H1 (cell line): ENCODE measurements at regions not wholly inside any gene's neighbourhood (a gene's known extent, or its start where the extent isn't known, plus 50 kb on each side); places are given as distances from the start of the nearest gene placed in this dataset.

ENCODE experiments used
- CTCF ChIA-PET: fragments of 300-600 bp; sonication (Branson Sonifier 250); formaldehyde crosslinking; loops from one replicate; lab custom pipeline; 2021; ENCODE audit not compliant: partially characterized antibody; lab: Charles Lee
- POLR2A ChIA-PET: fragments of 300-600 bp; sonication (Branson Sonifier 250); formaldehyde crosslinking; loops from one replicate; lab custom pipeline; 2021; ENCODE audit warnings: inconsistent platforms; ENCODE audit not compliant: partially characterized antibody; lab: Charles Lee
- DNase-seq, 2 experiments: peaks; one replicate each; pipeline versions ENCODE4 v3.0.0 to v3.0.0-alpha.2; 2010 to 2022; ENCODE audit warnings: low spot score in 2 of 2, low read depth in 1 of 2, mixed read lengths in 1 of 2
- FAIRE-seq: peaks from 2 replicates; lab custom pipeline; 2011; peaks lifted over from hg19 to GRCh38; lab: Jason Lieb, UNC
- H2AFZ ChIP-seq: 2 replicates; pipeline ENCODE4 v1.8.1; 2012; ENCODE audit warnings: low read length, inconsistent platforms
- H2AK5ac ChIP-seq: 2 replicates; pipeline ENCODE4 v1.6.1; 2013; ENCODE audit warnings: low read depth, low read length
- H2BK120ac ChIP-seq: replicated peaks from 2 replicates; pipeline ENCODE3; 2013; ENCODE audit warnings: low read depth, low read length, inconsistent platforms
- H2BK12ac ChIP-seq: 2 replicates; pipeline ENCODE4 v1.6.1; 2013; ENCODE audit warnings: low read depth, low read length
- H2BK15ac ChIP-seq: 2 replicates; pipeline ENCODE4 v1.6.1; 2013; ENCODE audit warnings: low read length
- H2BK20ac ChIP-seq: 2 replicates; pipeline ENCODE4 v1.6.1; 2013; ENCODE audit warnings: low read length
- H2BK5ac ChIP-seq: 2 replicates; pipeline ENCODE4 v1.6.1; 2013; ENCODE audit warnings: low read depth, low read length
- H3K14ac ChIP-seq: 2 replicates; pipeline ENCODE4 v1.6.1; 2013; ENCODE audit warnings: inconsistent platforms; ENCODE audit not compliant: insufficient read length
- H3K18ac ChIP-seq: 2 replicates; pipeline ENCODE4 v1.6.1; 2013; ENCODE audit warnings: low read length; ENCODE audit errors: extremely low read depth
- H3K23ac ChIP-seq: 2 replicates; pipeline ENCODE4 v1.6.1; 2013; ENCODE audit warnings: inconsistent platforms; ENCODE audit not compliant: insufficient read length
- H3K23me2 ChIP-seq: 2 replicates; pipeline ENCODE4 v1.6.1; 2013; ENCODE audit warnings: low read depth, low read length
- H3K27ac ChIP-seq: 2 replicates; pipeline ENCODE4 v1.6.1; 2011; ENCODE audit warnings: low read depth, low read length, inconsistent platforms
- H3K27me3 ChIP-seq, 4 experiments: replicated peaks in 1 of 4; 1 replicate in 1 of 4; 2 replicates in 3 of 4; pipeline versions ENCODE4 v1.6.1 to v1.8.1; 2011 to 2013; ENCODE audit warnings: low read length in 3 of 4, mild to moderate bottlenecking in 3 of 4, inconsistent platforms in 2 of 4, mixed read lengths in 2 of 4, moderate library complexity in 1 of 4; ENCODE audit not compliant: control insufficient read depth in 3 of 4, insufficient read depth in 3 of 4; ENCODE audit errors: extremely low read depth in 1 of 4
- H3K36me3 ChIP-seq, 4 experiments: 2 replicates each; pipeline versions ENCODE4 v1.6.1 to v1.8.1; 2011 to 2013; ENCODE audit warnings: mild to moderate bottlenecking in 4 of 4, low read length in 3 of 4, moderate library complexity in 2 of 4, control low read depth in 1 of 4, inconsistent platforms in 1 of 4; ENCODE audit not compliant: insufficient read depth in 4 of 4, control insufficient read depth in 2 of 4
- H3K4ac ChIP-seq: replicated peaks from 2 replicates; pipeline ENCODE3; 2013; ENCODE audit warnings: low read length, low read depth, mixed read lengths, inconsistent platforms; ENCODE audit not compliant: insufficient read length
- H3K4me1 ChIP-seq, 4 experiments: replicated peaks in 1 of 4; 1 replicate in 1 of 4; 2 replicates in 3 of 4; pipeline versions ENCODE4 v1.6.1 to v1.8.1; 2011 to 2013; ENCODE audit warnings: low read length in 3 of 4, inconsistent platforms in 2 of 4, mixed read lengths in 1 of 4; ENCODE audit not compliant: insufficient read depth in 4 of 4, control insufficient read depth in 3 of 4
- H3K4me2 ChIP-seq, 2 experiments: 2 replicates each; pipeline versions ENCODE4 v1.6.1 to v1.8.1; 2011 to 2013; ENCODE audit warnings: low read depth in 2 of 2, low read length in 2 of 2, control low read depth in 1 of 2, inconsistent platforms in 1 of 2, mild to moderate bottlenecking in 1 of 2; ENCODE audit not compliant: insufficient read depth in 1 of 2
- H3K4me3 ChIP-seq, 4 experiments: fragments of 200-600, 300-600 bp in 1 of 4; sonication (generic), shearing (Covaris generic), sonication (Bioruptor Twin) in 1 of 4; 2 replicates each; pipeline versions ENCODE4 v1.5.1 to v1.8.1; 2011 to 2016; ENCODE audit warnings: low read length in 4 of 4, low read depth in 3 of 4, control low read depth in 2 of 4, inconsistent platforms in 2 of 4, mild to moderate bottlenecking in 2 of 4, mixed read lengths in 1 of 4, moderate library complexity in 1 of 4; ENCODE audit not compliant: insufficient read depth in 2 of 4; ENCODE audit errors: extremely low read depth in 1 of 4
- H3K56ac ChIP-seq: replicated peaks from 2 replicates; pipeline ENCODE3; 2013; ENCODE audit warnings: low read depth, mild to moderate bottlenecking, mixed read lengths, low read length, inconsistent platforms; ENCODE audit not compliant: insufficient read length
- H3K79me1 ChIP-seq: 2 replicates; pipeline ENCODE4 v1.6.1; 2013; ENCODE audit warnings: low read depth, low read length, control low read depth
- H3K79me2 ChIP-seq, 2 experiments: 2 replicates each; pipeline versions ENCODE4 v1.6.1 to v1.8.1; 2012 to 2013; ENCODE audit warnings: low read length in 2 of 2, mild to moderate bottlenecking in 2 of 2, inconsistent platforms in 1 of 2; ENCODE audit not compliant: insufficient read depth in 2 of 2, control insufficient read depth in 1 of 2
- H3K9ac ChIP-seq, 4 experiments: replicated peaks in 1 of 4; 1 replicate in 1 of 4; 2 replicates in 3 of 4; pipeline versions ENCODE4 v1.6.1 to v1.8.1; 2011 to 2013; ENCODE audit warnings: low read depth in 3 of 4, low read length in 3 of 4, control low read depth in 2 of 4, mild to moderate bottlenecking in 2 of 4, moderate library complexity in 2 of 4, inconsistent platforms in 1 of 4; ENCODE audit errors: extremely low read depth in 1 of 4
- H3K9me3 ChIP-seq, 2 experiments: 2 replicates each; pipeline versions ENCODE4 v1.6.1 to v1.8.1; 2012 to 2013; ENCODE audit warnings: mild to moderate bottlenecking in 2 of 2, moderate library complexity in 2 of 2, control low read depth in 1 of 2, inconsistent platforms in 1 of 2, low read depth in 1 of 2, low read length in 1 of 2, mixed read lengths in 1 of 2; ENCODE audit not compliant: insufficient read depth in 2 of 2
- H4K20me1 ChIP-seq, 2 experiments: replicated peaks in 1 of 2; 2 replicates each; pipeline versions ENCODE3 to v1.8.1; 2011 to 2013; ENCODE audit warnings: inconsistent platforms in 2 of 2, low read length in 2 of 2, mild to moderate bottlenecking in 1 of 2; ENCODE audit not compliant: insufficient read depth in 2 of 2, control insufficient read depth in 1 of 2
- H4K5ac ChIP-seq: 2 replicates; pipeline ENCODE4 v1.6.1; 2013; ENCODE audit warnings: low read length, low read depth, mixed read lengths, inconsistent platforms; ENCODE audit not compliant: insufficient read length
- H4K8ac ChIP-seq: 2 replicates; pipeline ENCODE4 v1.8.0; 2013; ENCODE audit warnings: mild to moderate bottlenecking, moderate library complexity, low read length, inconsistent platforms; ENCODE audit not compliant: insufficient read depth; ENCODE audit errors: extremely low read depth
- H4K91ac ChIP-seq: replicated peaks from 2 replicates; pipeline ENCODE3; 2013; ENCODE audit warnings: low read length, mixed read lengths, inconsistent platforms; ENCODE audit not compliant: insufficient read length
- EGR1 ChIP-seq: IDR thresholded peaks from 2 replicates; pipeline ENCODE4 v1.6.1; 2011; ENCODE audit warnings: low read depth, low read length, borderline replicate concordance
- RBBP5 ChIP-seq: IDR thresholded peaks from 2 replicates; pipeline ENCODE4 v1.7.1; 2012; ENCODE audit warnings: low read depth, mild to moderate bottlenecking, inconsistent platforms, low read length, moderate library complexity, borderline replicate concordance
- WGBS, 2 experiments: shearing (Covaris generic) in 1 of 2; methylation state at CpG; one replicate each; pipeline versions ENCODE4 v1.1.6 to v1.1.7; 2013 to 2015; ENCODE audit warnings: low lambda C conversion rate in 2 of 2, mixed read lengths in 2 of 2, inconsistent platforms in 1 of 2, low coverage in 1 of 2, missing lambda C conversion rate in 1 of 2; ENCODE audit not compliant: insufficient replicate concordance in 2 of 2, insufficient coverage in 1 of 2, insufficient read length in 1 of 2; ENCODE audit errors: extremely low coverage in 1 of 2, missing lambda C conversion rate in 1 of 2; 5-methylcytosine and 5-hydroxymethylcytosine counted together

DNA sequence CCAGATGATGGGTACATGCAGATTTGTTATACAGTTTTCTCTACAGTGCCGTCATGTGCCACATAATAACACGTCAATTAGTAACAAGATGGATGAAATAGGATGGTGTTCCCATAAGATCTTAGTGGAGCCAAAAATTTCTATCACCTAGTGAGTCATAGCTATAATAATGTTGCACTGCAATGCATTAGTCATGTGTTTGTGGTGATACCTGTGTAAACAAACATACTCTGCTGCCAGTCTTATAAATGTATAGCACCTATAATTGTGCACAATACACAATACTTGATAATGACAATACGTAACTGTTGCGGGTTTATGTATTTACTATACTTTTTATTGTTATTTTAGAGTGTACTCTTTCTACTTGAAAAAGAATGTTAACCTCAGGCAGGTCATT, 865.4 kb downstream of the MAT2B start:
- Histone ChIP-seq H3K4ac (no peak overlapping the region), H3K23ac (no peak overlapping the region), H4K20me1 (no peaks in the 10 kb centered on the region), H2AK5ac (no peak overlapping the region), H3K27ac (no peak overlapping the region), H3K14ac (no peak overlapping the region), H4K91ac (no peak overlapping the region), H2BK120ac (no peak overlapping the region), H4K5ac (no peak overlapping the region), H3K4me1 (no peaks in the 10 kb centered on the region), H4K8ac (no peak overlapping the region), H3K79me1 (no peaks in the 10 kb centered on the region), H3K18ac (no peak overlapping the region), H3K79me2 (no peaks in the 10 kb centered on the region), H3K4me3 (no peak overlapping the region), H3K4me2 (no peak overlapping the region), H2BK5ac (no peak overlapping the region), H3K9me3 (no peaks in the 10 kb centered on the region), H3K9ac (no peak overlapping the region)
- FAIRE-seq: no peak
- WGBS, 2 experiments: 96% methylated on average over 4 of the region's 4 CpGs; no CpG with 5 or more reads in 1 of the 2 experiments
- CTCF ChIA-PET: no interaction called here
- POLR2A ChIA-PET: no interaction called here
- TF ChIP-seq RBBP5 (no peak), EGR1 (no peak)
- TF ChIP-seq, all 59 proteins: peak for 0
- H2BK20ac ChIP-seq: no peak overlapping the region
- H3K56ac ChIP-seq: no peak overlapping the region
- no peak for DNase-seq
- no peaks in the 10 kb centered on the region for H3K36me3 ChIP-seq
- no peak overlapping the region for H2BK12ac ChIP-seq
- no peak overlapping the region for H2AFZ ChIP-seq
- H3K23me2 ChIP-seq: no peaks in the 10 kb centered on the region
- no peak overlapping the region for H2BK15ac ChIP-seq
- H3K27me3 ChIP-seq: no peaks in the 10 kb centered on the region
